ENCODE measurements at regions not wholly inside any gene's neighbourhood (a gene's known extent, or its start where the extent isn't known, plus 50 kb on each side); places are given as distances from the start of the nearest gene placed in this dataset.
A peak's percentile ranks its signal among the peaks of the same experiment; 100 is the strongest.

GRCh38 chr4:27668001-27668400 is 807.4 kb downstream of the STIM2 start:
- FAIRE-seq (no peak), DNase-seq (ENCODE audit: low read depth in 1 of 2, low spot score in 1 of 2) (no peak), ATAC-seq (no peak)
- Histone ChIP-seq H3K9me3 (no peaks in the 10 kb centered on the region), H3K4me2 (no peak overlapping the region), H3K27ac (no peak overlapping the region), H3K4me1 (no peaks in the 10 kb centered on the region), H3K4me3 (no peak overlapping the region)
- POLR2A ChIA-PET: no interaction called here
- 11% methylated on average over 3 of the region's 3 CpGs for WGBS (ENCODE audit: missing lambda C conversion rate)
- CTCF ChIA-PET: no interaction called here
- TF ChIP-seq ZSCAN20 (CRISPR knock-in tag; IDR thresholded peaks at IDR 0.05) (no peak), KDM5A (IDR thresholded peaks at IDR 0.05) (no peak), E2F6 (IDR thresholded peaks at IDR 0.05; ENCODE audit: borderline replicate concordance, low read depth) (no peak), CTCF (IDR thresholded peaks at IDR 0.05) (no peak), HEYL (CRISPR knock-in tag; IDR thresholded peaks at IDR 0.05) (no peak)

GRCh38 chr4:27678027-27678426 is 817.4 kb downstream of the STIM2 start:
- FAIRE-seq (no peak), DNase-seq (ENCODE audit: low read depth in 1 of 2, low spot score in 1 of 2) (no peak), ATAC-seq (no peak)
- POLR2A ChIA-PET: no interaction called here
- TF ChIP-seq HES2 (IDR thresholded peaks at IDR 0.05) (no peak), CHD2 (IDR thresholded peaks at IDR 0.05; ENCODE audit: low read length, partially characterized antibody) (no peak), FOSL2 (IDR thresholded peaks at IDR 0.05) (no peak), FOSL2 (CRISPR knock-in tag; IDR thresholded peaks at IDR 0.05) (no peak), HOXB13 (CRISPR knock-in tag; IDR thresholded peaks at IDR 0.05; ENCODE audit: low read depth) (no peak), BHLHE40 (IDR thresholded peaks at IDR 0.05; ENCODE audit: low read depth, low read length) (no peak), RAD21 (conservative IDR thresholded peaks at IDR 0.05 in 1 of 2, IDR thresholded peaks at IDR 0.05 in 1 of 2) (no peak), EP300 (IDR thresholded peaks at IDR 0.05) (no peak), MAFK (IDR thresholded peaks at IDR 0.05; ENCODE audit: partially characterized antibody) (no peak), PBX3 (IDR thresholded peaks at IDR 0.05) (no peak), EHF (CRISPR knock-in tag; IDR thresholded peaks at IDR 0.05) (no peak), ZNF302 (CRISPR knock-in tag; IDR thresholded peaks at IDR 0.05) (no peak), NR3C1 (IDR thresholded peaks at IDR 0.05) (no peak)
- H3K4me1 ChIP-seq: no peaks in the 10 kb centered on the region
- CTCF ChIA-PET: no interaction called here
- H3K4me2 ChIP-seq: no peak overlapping the region
- no peaks in the 10 kb centered on the region for H3K9me3 ChIP-seq
- no peak overlapping the region for H3K27ac ChIP-seq
- WGBS (ENCODE audit: missing lambda C conversion rate): 0% methylated on average over 1 of the region's 1 CpG
- H3K4me3 ChIP-seq: no peak overlapping the region

GRCh38 chr4:27684610-27685011 is 824.0 kb downstream of the STIM2 start:
- CTCF ChIA-PET: interaction anchor here (0.6 to 2.0 kb wide), 8 partner anchors 8 to 355 kb away, joined by 3 to 6 read pairs (median 3); no protein-coding TSS in a partner anchor
- Histone ChIP-seq H3K4me3 (no peak overlapping the region), H3K9me3 (no peaks in the 10 kb centered on the region), H3K4me1 (no peaks in the 10 kb centered on the region), H3K27ac (no peak overlapping the region), H3K4me2 (no peak overlapping the region)
- TF ChIP-seq RAD21 (conservative IDR thresholded peaks at IDR 0.05 in 1 of 2, IDR thresholded peaks at IDR 0.05 in 1 of 2) (peak; percentile 74), FOSB (CRISPR knock-in tag; IDR thresholded peaks at IDR 0.05) (no peak), CTCF (IDR thresholded peaks at IDR 0.05) (peak; percentile 55), CEBPB (IDR thresholded peaks at IDR 0.05) (no peak), ESRRA (IDR thresholded peaks at IDR 0.05; ENCODE audit: borderline replicate concordance, low read length) (no peak), RCOR1 (IDR thresholded peaks at IDR 0.05; ENCODE audit: low read depth, low read length) (no peak), FOXS1 (CRISPR knock-in tag; IDR thresholded peaks at IDR 0.05) (no peak), PHF8 (IDR thresholded peaks at IDR 0.05; ENCODE audit: borderline replicate concordance, low read depth) (no peak), NR3C1 (IDR thresholded peaks at IDR 0.05) (no peak), HOXA7 (CRISPR knock-in tag; IDR thresholded peaks at IDR 0.05) (no peak), E2F6 (IDR thresholded peaks at IDR 0.05; ENCODE audit: borderline replicate concordance, low read depth) (no peak), GATA3 (IDR thresholded peaks at IDR 0.05; ENCODE audit: borderline replicate concordance) (no peak), SMC3 (IDR thresholded peaks at IDR 0.05) (peak; percentile 39; the same call in 1 of the 3 replicates), USF2 (IDR thresholded peaks at IDR 0.05) (no peak)
- POLR2A ChIA-PET: no interaction called here
- FAIRE-seq (no peak), DNase-seq (ENCODE audit: low read depth in 1 of 2, low spot score in 1 of 2) (peak in 1 of 2 experiments; percentile 58), ATAC-seq (peak; percentile 90)
- 23% methylated on average over 8 of the region's 8 CpGs for WGBS (ENCODE audit: missing lambda C conversion rate)
